HepG2 (cell line): ENCODE measurements at regions not wholly inside any gene's neighbourhood (a gene's known extent, or its start where the extent isn't known, plus 50 kb on each side); places are given as distances from the start of the nearest gene placed in this dataset.
"Not testable (repeated sequence)": the region's sequence is repeated elsewhere in the genome, so short reads cannot be mapped to it uniquely, and the experiment has no call there.

Experiments used
- ATAC-seq: fragments of 200-7000 bp; cut with Tn5 transposase; 3 replicates; pipeline ENCODE4 v1.9.1; 2020; ENCODE audit warnings: mild to moderate bottlenecking, moderate library complexity
- BruUV-seq: library from RNA; stranded (reverse); fragments of 400-500 nt; replicated peaks from 2 replicates; lab custom pipeline; 2021; lab: Mats Ljungman, UMichigan
- CTCF ChIA-PET: fragments of 300-600 bp; formaldehyde crosslinking; extraction: SDS; loops from one replicate; lab custom pipeline; 2021; ENCODE audit warnings: low total read pairs, inconsistent platforms, low intra/inter-chr PET ratio; lab: Yijun Ruan, JAX
- POLR2A ChIA-PET: fragments of 350-600 bp; sonication (Branson Sonifier 250); formaldehyde crosslinking; loops from one replicate; lab custom pipeline; 2020; ENCODE audit warnings: antibody characterized with exemption, inconsistent platforms; lab: Yijun Ruan, JAX
- DNase-seq: peaks from one replicate; pipeline ENCODE4 v3.0.0-alpha.2; 2015; ENCODE audit warnings: low spot score
- FAIRE-seq: peaks from 3 replicates; lab custom pipeline; 2011; peaks lifted over from hg19 to GRCh38; lab: Jason Lieb, UNC
- H2AFZ ChIP-seq: one replicate; pipeline ENCODE4 v1.6.1; 2011; ENCODE audit warnings: low read length, inconsistent platforms
- H3K27ac ChIP-seq: fragments of 300-600 bp; 3 replicates; pipeline ENCODE4 v1.8.0; 2011; ENCODE audit warnings: mixed run types, mild to moderate bottlenecking, mixed read lengths, low read length, inconsistent platforms; ENCODE audit not compliant: insufficient read depth; ENCODE audit errors: extremely low read length
- H3K27me3 ChIP-seq, 2 experiments: fragments of 200-600 bp in 1 of 2; 2 replicates in 1 of 2; 3 replicates in 1 of 2; pipeline versions ENCODE4 v1.6.0 to v1.8.0; 2011; ENCODE audit warnings: low read length in 2 of 2, mild to moderate bottlenecking in 2 of 2, moderate library complexity in 2 of 2, inconsistent platforms in 1 of 2; ENCODE audit not compliant: insufficient read depth in 2 of 2, control insufficient read depth in 1 of 2
- H3K36me3 ChIP-seq, 2 experiments: fragments of 200-600 bp in 1 of 2; replicated peaks in 1 of 2; 2 replicates in 1 of 2; 3 replicates in 1 of 2; pipeline versions ENCODE4 v1.5.1 to v1.8.0; 2011; ENCODE audit warnings: low read length in 2 of 2, inconsistent platforms in 1 of 2; ENCODE audit not compliant: insufficient read depth in 2 of 2, control insufficient read depth in 1 of 2
- H3K4me1 ChIP-seq: 2 replicates; pipeline ENCODE4 v1.5.1; 2012; ENCODE audit warnings: low read length, inconsistent platforms; ENCODE audit not compliant: insufficient read depth
- H3K4me2 ChIP-seq: 2 replicates; pipeline ENCODE4 v1.6.0; 2011; ENCODE audit warnings: low read depth, low read length, inconsistent platforms
- H3K4me3 ChIP-seq, 3 experiments: fragments of 200-600 bp in 1 of 3; sonication (generic), shearing (Covaris generic) in 1 of 3; replicated peaks in 1 of 3; 2 replicates each; pipeline ENCODE4 v1.5.1; 2011 to 2016; ENCODE audit warnings: low read length in 3 of 3, inconsistent platforms in 2 of 3, low read depth in 2 of 3, mild to moderate bottlenecking in 2 of 3, control low read depth in 1 of 3, mixed read lengths in 1 of 3; ENCODE audit not compliant: insufficient read depth in 1 of 3
- H3K79me2 ChIP-seq: one replicate; pipeline ENCODE4 v1.6.1; 2011; ENCODE audit warnings: low read length, inconsistent platforms; ENCODE audit not compliant: insufficient read depth
- H3K9ac ChIP-seq: 2 replicates; pipeline ENCODE4 v1.6.0; 2011; ENCODE audit warnings: mild to moderate bottlenecking, low read depth, low read length, inconsistent platforms; ENCODE audit not compliant: insufficient read depth
- H3K9me3 ChIP-seq: 2 replicates; pipeline ENCODE4 v1.5.1; 2012; ENCODE audit warnings: mild to moderate bottlenecking, low read length
- H4K20me1 ChIP-seq: 2 replicates; pipeline ENCODE4 v1.6.0; 2011; ENCODE audit warnings: inconsistent platforms, mild to moderate bottlenecking, low read length, moderate library complexity; ENCODE audit not compliant: insufficient read depth
- FOSL2 ChIP-seq: sonication (generic); formaldehyde crosslinking; IDR thresholded peaks from 2 replicates; pipeline ENCODE4 v1.4.0; 2020; ENCODE audit warnings: missing genetic modification reagents
- HMG20B ChIP-seq: conservative IDR thresholded peaks from 2 replicates; pipeline ENCODE4 v1.6.1; 2016; ENCODE audit warnings: missing genetic modification reagents, missing compliant biosample characterization
- IKZF5 ChIP-seq: IDR thresholded peaks from 2 replicates; pipeline ENCODE4 v1.6.1; 2018; ENCODE audit warnings: missing genetic modification reagents, mild to moderate bottlenecking, missing compliant biosample characterization
- NPAS2 ChIP-seq: sonication (generic); formaldehyde crosslinking; IDR thresholded peaks from 2 replicates; pipeline ENCODE4 v1.8.0; 2022; ENCODE audit warnings: mild to moderate bottlenecking, missing genetic modification reagents, borderline replicate concordance
- XBP1 ChIP-seq: sonication (generic); formaldehyde crosslinking; IDR thresholded peaks from 2 replicates; pipeline ENCODE4 v1.5.0; 2020; ENCODE audit warnings: missing genetic modification reagents
- ZNF317 ChIP-seq: sonication (generic); formaldehyde crosslinking; IDR thresholded peaks from 2 replicates; pipeline ENCODE4 v1.5.0; 2020; ENCODE audit warnings: mild to moderate bottlenecking, missing genetic modification reagents
- ZNF776 ChIP-seq: sonication (generic); formaldehyde crosslinking; IDR thresholded peaks from 2 replicates; pipeline ENCODE4 v1.4.0; 2020; ENCODE audit warnings: mild to moderate bottlenecking, missing genetic modification reagents
- WGBS: methylation state at CpG from one replicate; pipeline ENCODE4 v1.1.6; 2017; ENCODE audit warnings: low lambda C conversion rate; 5-methylcytosine and 5-hydroxymethylcytosine counted together
- in situ Hi-C: cut with HindIII; loops from 2 replicates; pipeline ENCODE4 v1.10.0; 2017; ENCODE audit warnings: low pct_unique_long_range_greater_than_20kb; ENCODE audit not compliant: extremely low pct_ligation_motif_present
- intact Hi-C: fragments of 100-400 bp; cut with micrococcal nuclease; formaldehyde crosslinking; loops from one replicate; pipeline ENCODE4 v1.10.0; 2022; ENCODE audit not compliant: unreplicated experiment

GRCh38 chr1:67612788-67613241 lies 72.2 kb upstream of the GADD45A start (continued):
- TF ChIP-seq IKZF5 (CRISPR knock-in tag) (no peak), XBP1 (CRISPR knock-in tag) (no peak), HMG20B (CRISPR knock-in tag) (no peak), ZNF776 (no peak), NPAS2 (no peak)

GRCh38 chr1:67613479-67613878 lies 71.5 kb upstream of the GADD45A start:
- DNase-seq, CTCF ChIA-PET, H3K4me1 ChIP-seq, H3K79me2 ChIP-seq, ATAC-seq, H3K9me3 ChIP-seq, H4K20me1 ChIP-seq, POLR2A ChIA-PET, BruUV-seq, H3K9ac ChIP-seq, H3K4me3 ChIP-seq, H3K27ac ChIP-seq, H2AFZ ChIP-seq, intact Hi-C loops, H3K27me3 ChIP-seq, in situ Hi-C loops, H3K36me3 ChIP-seq, H3K4me2 ChIP-seq, FAIRE-seq: not testable (repeated sequence)
- 42% methylated on average over 8 of the region's 8 CpGs for WGBS

GRCh38 chr1:67614511-67614934 lies 70.5 kb upstream of the GADD45A start:
- H3K9ac ChIP-seq, result no peak overlapping the region
- no peaks in the 10 kb centered on the region for H4K20me1 ChIP-seq
- intact Hi-C loops (no loop called here), in situ Hi-C loops (no loop called here)
- no peak for ATAC-seq
- no peak for DNase-seq
- WGBS, result 0% methylated on average over 3 of the region's 3 CpGs
- no peak overlapping the region for H3K4me3 ChIP-seq
- CTCF ChIA-PET, result no interaction called here
- no peaks in the 10 kb centered on the region for H3K9me3 ChIP-seq
- H3K27ac ChIP-seq, result no peak overlapping the region
- H3K27me3 ChIP-seq, result peaks cover 1 to 8% of the 10 kb centered on the region in 2 experiments; a peak in 2 of 5 replicates
- BruUV-seq, result no TSS peak
- FAIRE-seq, result no peak
- H3K36me3 ChIP-seq, result no peaks in the 10 kb centered on the region
- no peak overlapping the region for H2AFZ ChIP-seq
- H3K4me1 ChIP-seq, result no peaks in the 10 kb centered on the region; the same call in 1 of the 2 replicates
- POLR2A ChIA-PET, result no interaction called here
- no peak overlapping the region for H3K4me2 ChIP-seq
- H3K79me2 ChIP-seq, result no peaks in the 10 kb centered on the region
- TF ChIP-seq ZNF317 (CRISPR knock-in tag), result no peak
- TF ChIP-seq FOSL2 (CRISPR knock-in tag), result peak; percentile 51
